Colonic mucosa (tissue), 4 donors: ENCODE measurements at regions not wholly inside any gene's neighbourhood (a gene's known extent, or its start where the extent isn't known, plus 50 kb on each side); places are given as distances from the start of the nearest gene placed in this dataset.

Experiments used
- DNase-seq: peaks from one replicate; pipeline ENCODE4 v3.0.0-alpha.2; 2020
- H3K27ac ChIP-seq: fragments of 200-600 bp; one replicate; pipeline ENCODE4 v1.8.0; 2021
- H3K27me3 ChIP-seq: fragments of 200-600 bp; one replicate; pipeline ENCODE4 v1.8.0; 2021
- H3K36me3 ChIP-seq: fragments of 200-600 bp; one replicate; pipeline ENCODE4 v1.8.0; 2021
- H3K4me1 ChIP-seq: fragments of 200-600 bp; one replicate; pipeline ENCODE4 v1.8.0; 2021; ENCODE audit warnings: mild to moderate bottlenecking
- H3K4me3 ChIP-seq: fragments of 200-600 bp; one replicate; pipeline ENCODE4 v1.8.0; 2021
- H3K9ac ChIP-seq, 2 donors: one replicate each; pipeline ENCODE4 v1.7.0; 2013; ENCODE audit warnings: control low read depth in 2 of 2, low read depth in 2 of 2, low read length in 2 of 2
- H3K9me3 ChIP-seq: fragments of 200-600 bp; one replicate; pipeline ENCODE4 v1.8.0; 2021
- intact Hi-C: fragments of 100-400 bp; cut with DNase I; formaldehyde crosslinking; loops from one replicate; pipeline ENCODE4 v1.14.1; 2022
- TF ChIP-seq, protein P1 (sequence below): fragments of 200-600 bp; IDR thresholded peaks from one replicate; pipeline ENCODE4 v1.8.0; 2022; ENCODE audit warnings: antibody characterized with exemption, mild to moderate bottlenecking
- donor health status: healthy.
- donor health status: DM: no; HTN: no; CAD: no.
- donor health status: DM: no; HTN: no; CAD: no.

DNA sequence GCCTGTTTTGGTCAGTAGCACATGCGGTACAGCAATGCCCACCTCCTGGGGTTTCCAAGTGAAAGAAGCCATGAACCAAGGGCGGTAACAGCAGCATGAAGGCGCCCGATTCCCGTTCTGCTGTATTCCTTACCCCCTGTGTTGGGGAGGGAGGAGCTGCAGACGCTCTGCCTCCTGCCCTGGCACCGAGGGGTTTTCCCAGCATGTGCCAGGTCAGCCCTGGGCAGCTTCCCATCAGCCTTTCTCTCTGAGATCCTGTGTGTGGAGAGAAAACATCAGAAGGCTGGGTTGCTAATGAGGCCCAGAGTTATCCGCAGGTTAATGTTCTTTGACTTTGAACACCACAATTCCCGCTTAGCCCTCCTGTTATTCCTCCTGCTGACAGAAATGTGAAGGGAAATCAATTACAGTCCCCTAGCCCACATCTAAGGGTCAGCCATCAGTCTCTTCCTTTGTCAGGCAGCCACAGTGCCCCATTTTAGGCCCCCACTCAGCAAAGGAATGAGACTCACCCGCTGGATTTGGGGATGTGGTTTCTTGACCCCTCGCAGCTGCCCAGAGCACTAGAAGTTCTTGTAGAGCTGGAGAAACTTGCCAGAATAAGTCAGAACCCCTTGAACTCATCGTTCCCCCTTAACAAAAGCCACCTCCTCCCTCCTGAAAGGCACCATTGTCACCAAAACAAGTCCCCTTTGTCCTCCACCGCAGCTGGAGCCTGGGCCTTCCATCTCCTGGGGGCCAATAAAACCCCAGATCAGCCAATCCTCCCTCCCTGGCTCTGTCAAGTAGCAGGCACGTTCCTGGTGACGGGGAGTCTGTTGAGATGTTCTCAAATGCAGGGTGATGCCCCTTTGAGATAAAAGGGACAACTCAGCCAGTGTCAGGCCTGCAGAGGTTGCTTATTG, 168.5 kb downstream of the KATNIP start:
- TF ChIP-seq, protein P1, sequence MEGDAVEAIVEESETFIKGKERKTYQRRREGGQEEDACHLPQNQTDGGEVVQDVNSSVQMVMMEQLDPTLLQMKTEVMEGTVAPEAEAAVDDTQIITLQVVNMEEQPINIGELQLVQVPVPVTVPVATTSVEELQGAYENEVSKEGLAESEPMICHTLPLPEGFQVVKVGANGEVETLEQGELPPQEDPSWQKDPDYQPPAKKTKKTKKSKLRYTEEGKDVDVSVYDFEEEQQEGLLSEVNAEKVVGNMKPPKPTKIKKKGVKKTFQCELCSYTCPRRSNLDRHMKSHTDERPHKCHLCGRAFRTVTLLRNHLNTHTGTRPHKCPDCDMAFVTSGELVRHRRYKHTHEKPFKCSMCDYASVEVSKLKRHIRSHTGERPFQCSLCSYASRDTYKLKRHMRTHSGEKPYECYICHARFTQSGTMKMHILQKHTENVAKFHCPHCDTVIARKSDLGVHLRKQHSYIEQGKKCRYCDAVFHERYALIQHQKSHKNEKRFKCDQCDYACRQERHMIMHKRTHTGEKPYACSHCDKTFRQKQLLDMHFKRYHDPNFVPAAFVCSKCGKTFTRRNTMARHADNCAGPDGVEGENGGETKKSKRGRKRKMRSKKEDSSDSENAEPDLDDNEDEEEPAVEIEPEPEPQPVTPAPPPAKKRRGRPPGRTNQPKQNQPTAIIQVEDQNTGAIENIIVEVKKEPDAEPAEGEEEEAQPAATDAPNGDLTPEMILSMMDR = no peak
- no peak overlapping the region for H3K27ac ChIP-seq

DNA sequence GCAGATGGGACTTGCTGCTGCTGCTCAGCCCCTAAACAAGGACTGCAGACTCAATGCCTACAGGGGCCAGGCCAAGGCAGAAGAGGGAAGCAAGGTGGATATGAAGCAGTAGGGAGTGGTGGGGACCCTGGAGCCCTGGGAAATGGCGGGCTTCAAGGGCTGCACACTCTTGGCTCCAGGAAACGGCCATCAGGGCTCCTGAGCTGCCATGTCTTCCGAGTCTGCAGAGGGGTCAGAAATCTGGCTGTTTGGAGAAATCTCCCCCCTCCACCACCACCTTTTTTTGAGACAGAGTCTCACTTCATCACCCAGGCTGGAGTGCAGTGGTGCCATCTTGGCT, 169.1 kb downstream of the KATNIP start:
- no peaks in the 10 kb centered on the region for H3K4me1 ChIP-seq
- H3K9ac ChIP-seq = no peak overlapping the region
- TF ChIP-seq, protein P1 = no peak
- H3K36me3 ChIP-seq = no peaks in the 10 kb centered on the region
- no peaks in the 10 kb centered on the region for H3K27me3 ChIP-seq
- no peaks in the 10 kb centered on the region for H3K9me3 ChIP-seq
- H3K4me3 ChIP-seq = no peak overlapping the region
- no peak for DNase-seq
- intact Hi-C loops = no loop called here
- no peak overlapping the region for H3K27ac ChIP-seq

More for the DNA sequence above, 168.5 kb downstream of the KATNIP start:
- no peak overlapping the region for H3K9ac ChIP-seq
- H3K9me3 ChIP-seq = no peaks in the 10 kb centered on the region
- H3K27me3 ChIP-seq = no peaks in the 10 kb centered on the region
- DNase-seq = no peak
- H3K4me1 ChIP-seq = no peaks in the 10 kb centered on the region
- H3K36me3 ChIP-seq = no peaks in the 10 kb centered on the region
- intact Hi-C loops = no loop called here
- H3K4me3 ChIP-seq = no peak overlapping the region

DNA sequence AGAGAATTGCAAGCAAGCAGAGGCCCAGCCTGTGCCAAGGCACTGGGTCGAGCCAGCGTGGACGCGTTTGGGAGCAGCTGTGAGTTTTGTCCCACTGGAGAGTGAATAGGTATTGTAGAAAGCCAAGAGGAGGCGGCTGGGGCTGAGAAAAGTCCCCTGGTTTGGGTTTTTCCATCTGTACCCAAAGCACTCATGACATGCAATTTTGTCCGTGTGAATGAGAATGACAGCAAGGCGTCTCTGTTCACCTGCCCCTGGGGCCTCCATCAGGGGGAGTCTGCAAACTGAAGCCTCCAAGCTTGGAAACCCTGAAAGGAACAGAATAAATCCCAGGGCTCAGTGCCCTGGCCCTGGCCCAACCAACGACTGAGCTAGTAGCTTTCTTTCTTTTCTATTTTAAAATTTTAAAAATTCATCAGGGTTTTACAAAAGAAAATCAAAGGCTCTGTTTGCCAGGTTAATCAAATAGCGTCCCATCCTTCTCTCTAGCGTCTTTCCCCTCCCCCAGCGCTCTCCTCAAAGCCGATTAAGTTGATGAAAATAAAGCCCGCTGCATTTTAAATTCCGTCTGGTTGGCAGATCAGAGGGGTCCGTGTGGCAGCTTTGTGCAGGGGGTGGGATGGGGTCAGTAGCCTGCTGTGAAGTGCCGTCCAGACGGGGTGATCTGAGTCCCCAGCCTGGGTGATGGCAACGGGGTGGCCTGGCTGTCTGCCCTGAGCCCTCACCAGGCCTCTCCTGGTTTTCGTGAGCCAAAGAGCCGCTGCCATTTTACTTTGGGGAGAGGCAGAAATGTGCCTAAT, 171.0 kb downstream of the KATNIP start:
- no peak overlapping the region for H3K9ac ChIP-seq
- H3K9me3 ChIP-seq = no peaks in the 10 kb centered on the region
- no peaks in the 10 kb centered on the region for H3K27me3 ChIP-seq
- no peak overlapping the region for H3K4me3 ChIP-seq
- TF ChIP-seq, protein P1 = no peak
- H3K36me3 ChIP-seq = no peaks in the 10 kb centered on the region
- peak overlapping the region; percentile 51 for H3K27ac ChIP-seq
- intact Hi-C loops = no loop called here
- DNase-seq = no peak
- peaks cover 3% of the 10 kb centered on the region for H3K4me1 ChIP-seq

DNA sequence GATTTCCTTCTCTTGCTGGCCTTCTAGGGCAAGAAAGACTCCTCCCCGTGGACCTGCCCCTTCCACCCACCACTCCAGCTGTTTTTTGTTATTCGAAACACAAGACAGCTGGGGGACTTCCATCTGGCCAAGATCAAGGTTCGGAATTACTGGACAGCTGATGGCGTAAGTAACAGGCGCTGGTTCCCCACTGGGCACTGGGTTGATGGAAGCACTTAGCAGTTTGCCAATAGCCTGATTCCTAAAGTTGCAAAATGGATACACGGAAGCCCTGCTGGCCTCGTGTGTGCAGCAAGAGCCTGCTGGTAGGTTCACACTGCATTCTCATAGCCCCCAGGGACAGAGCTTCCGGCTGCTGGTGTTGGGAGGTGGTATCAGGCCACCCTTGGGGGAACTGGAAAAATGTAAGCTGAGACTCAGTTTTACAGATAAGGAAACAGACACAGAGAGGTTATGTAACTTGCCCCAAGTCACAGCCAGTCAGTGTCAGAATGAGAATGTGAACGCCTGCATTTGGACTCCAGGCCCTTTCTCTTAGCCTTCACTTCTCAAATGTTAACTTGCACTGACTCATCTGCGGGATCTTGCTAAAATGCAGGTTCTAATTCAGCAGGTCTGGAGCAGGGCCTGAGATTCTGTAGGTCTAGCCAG, 171.7 kb downstream of the KATNIP start:
- DNase-seq = peak; percentile 57
- intact Hi-C loops = no loop called here
- H3K4me1 ChIP-seq = peaks cover 3% of the 10 kb centered on the region
- no peak overlapping the region for H3K9ac ChIP-seq
- H3K36me3 ChIP-seq = no peaks in the 10 kb centered on the region
- no peaks in the 10 kb centered on the region for H3K9me3 ChIP-seq
- TF ChIP-seq, protein P1 = no peak
- H3K27me3 ChIP-seq = no peaks in the 10 kb centered on the region
- H3K4me3 ChIP-seq = no peak overlapping the region
- peak overlapping the region; percentile 51 for H3K27ac ChIP-seq

DNA sequence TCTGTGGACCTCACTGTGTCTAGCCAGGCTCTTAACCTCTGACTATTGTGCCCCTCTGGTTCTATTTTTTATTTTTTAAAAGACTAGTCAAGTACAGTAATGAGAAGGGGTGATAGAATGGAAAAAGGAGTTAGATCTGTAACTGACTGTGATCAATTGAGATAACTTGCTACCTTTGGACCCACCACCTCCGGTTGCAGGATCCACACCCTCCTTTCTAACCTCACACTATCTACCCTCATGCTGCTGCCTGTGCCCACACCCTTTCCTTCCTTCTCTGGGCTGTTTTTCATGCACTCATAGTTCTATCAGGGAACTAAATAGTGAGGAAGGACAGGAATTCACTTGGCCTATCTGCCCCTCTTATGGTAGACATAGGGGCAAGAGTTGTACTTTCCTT, 172.3 kb downstream of the KATNIP start:
- Histone ChIP-seq H3K4me1 (peaks cover 3% of the 10 kb centered on the region), H3K4me3 (no peak overlapping the region), H3K27me3 (no peaks in the 10 kb centered on the region), H3K27ac (peak overlapping the region; percentile 51), H3K36me3 (no peaks in the 10 kb centered on the region), H3K9ac (no peak overlapping the region), H3K9me3 (no peaks in the 10 kb centered on the region)
- TF ChIP-seq, protein P1 = no peak
- peak; percentile 60 for DNase-seq
- intact Hi-C loops = no loop called here
